RWPE2 (cell line): ENCODE measurements at regions not wholly inside any gene's neighbourhood (a gene's known extent, or its start where the extent isn't known, plus 50 kb on each side); places are given as distances from the start of the nearest gene placed in this dataset.

Source experiments
- ATAC-seq: fragments of 200-7000 bp; cut with Tn5 transposase; 3 replicates; pipeline ENCODE4 v1.9.1; 2021; ENCODE audit warnings: low read depth
- DNase-seq: peaks from one replicate; pipeline ENCODE4 v3.0.0-alpha.2; 2020; ENCODE audit warnings: low spot score
- H3K27ac ChIP-seq: fragments of 450-650 bp; 2 replicates; pipeline ENCODE4 v1.5.1; 2017; ENCODE audit warnings: mild to moderate bottlenecking; ENCODE audit not compliant: poor library complexity, severe bottlenecking
- H3K27me3 ChIP-seq: fragments of 250-450 bp; sonication (Bioruptor Pico); 2 replicates; pipeline ENCODE4 v1.5.1; 2021; ENCODE audit warnings: mild to moderate bottlenecking, moderate library complexity; ENCODE audit not compliant: insufficient read depth, poor library complexity, severe bottlenecking
- H3K36me3 ChIP-seq: fragments of 250-450 bp; sonication (Bioruptor Pico); 2 replicates; pipeline ENCODE4 v1.5.1; 2020; ENCODE audit warnings: low read depth, mild to moderate bottlenecking, moderate library complexity
- H3K4me1 ChIP-seq: fragments of 250-450 bp; sonication (Bioruptor Pico); 2 replicates; pipeline ENCODE4 v1.5.1; 2021; ENCODE audit warnings: mild to moderate bottlenecking, moderate library complexity; ENCODE audit not compliant: insufficient read depth, poor library complexity, severe bottlenecking
- H3K4me3 ChIP-seq: fragments of 250-450 bp; sonication (Bioruptor Pico); 2 replicates; pipeline ENCODE4 v1.5.1; 2021; ENCODE audit warnings: mild to moderate bottlenecking, moderate library complexity; ENCODE audit not compliant: severe bottlenecking
- H3K9me3 ChIP-seq: fragments of 250-450 bp; sonication (Bioruptor Pico); 2 replicates; pipeline ENCODE4 v1.5.1; 2021; ENCODE audit warnings: mild to moderate bottlenecking, moderate library complexity; ENCODE audit not compliant: severe bottlenecking
- CTCF ChIP-seq: fragments of 450-650 bp; IDR thresholded peaks from one replicate; pipeline ENCODE4 v1.5.1; 2017; ENCODE audit warnings: mild to moderate bottlenecking, moderate library complexity; ENCODE audit not compliant: poor library complexity, severe bottlenecking

- Histone ChIP-seq H3K27ac (no peak overlapping the region), H3K9me3 (no peaks in the 10 kb centered on the region), H3K36me3 (no peaks in the 10 kb centered on the region), H3K4me3 (no peak overlapping the region), H3K4me1 (no peaks in the 10 kb centered on the region), H3K27me3 (no peaks in the 10 kb centered on the region)
- no peak for DNase-seq
- TF ChIP-seq CTCF, result no peak
- ATAC-seq, result no peak
Measured at GRCh38 chr19:5290336-5291262, 50.0 kb downstream of the PTPRS start.

GRCh38 chr19:5289060-5289990, 51.3 kb downstream of the PTPRS start:
- Histone ChIP-seq H3K9me3 (no peaks in the 10 kb centered on the region), H3K36me3 (no peaks in the 10 kb centered on the region), H3K4me3 (no peak overlapping the region), H3K4me1 (no peaks in the 10 kb centered on the region), H3K27me3 (no peaks in the 10 kb centered on the region), H3K27ac (no peak overlapping the region)
- ATAC-seq (no peak), DNase-seq (no peak)
- TF ChIP-seq CTCF, result no peak

- no peak for ATAC-seq
- Histone ChIP-seq H3K27me3 (no peaks in the 10 kb centered on the region), H3K4me3 (no peak overlapping the region), H3K4me1 (no peaks in the 10 kb centered on the region), H3K9me3 (no peaks in the 10 kb centered on the region), H3K36me3 (no peaks in the 10 kb centered on the region), H3K27ac (no peak overlapping the region)
- no peak for TF ChIP-seq CTCF
- DNase-seq, result no peak
Measured at GRCh38 chr19:5288347-5288739, 52.3 kb downstream of the PTPRS start.

- Histone ChIP-seq H3K36me3 (no peaks in the 10 kb centered on the region), H3K4me3 (no peak overlapping the region), H3K27me3 (no peaks in the 10 kb centered on the region), H3K4me1 (no peaks in the 10 kb centered on the region), H3K27ac (no peak overlapping the region), H3K9me3 (no peaks in the 10 kb centered on the region)
- TF ChIP-seq CTCF, result no peak
- ATAC-seq (no peak), DNase-seq (no peak)
Measured at GRCh38 chr19:5287066-5287465, 53.5 kb downstream of the PTPRS start.
